SK-N-SH (cell line): ENCODE measurements at regions not wholly inside any gene's neighbourhood (a gene's known extent, or its start where the extent isn't known, plus 50 kb on each side); places are given as distances from the start of the nearest gene placed in this dataset.

Source experiments
- CTCF ChIA-PET: fragments of 300-600, 350-600 bp; formaldehyde crosslinking; extraction: SDS; loops from one replicate; lab custom pipeline; 2021; lab: Yijun Ruan, JAX
- POLR2A ChIA-PET: fragments of 350-600 bp; sonication (Branson Sonifier 250); formaldehyde crosslinking; extraction: SDS; loops from one replicate; lab custom pipeline; 2020; ENCODE audit warnings: antibody characterized with exemption, inconsistent platforms; lab: Yijun Ruan, JAX
- DNase-seq: peaks from one replicate; pipeline ENCODE4 v3.0.0; 2012
- H2AFZ ChIP-seq: fragments of 200-600 bp; sonication (generic); 2 replicates; pipeline ENCODE4 v1.8.1; 2016; ENCODE audit warnings: antibody characterized with exemption, mild to moderate bottlenecking, low read depth
- H3F3A ChIP-seq: fragments of 200-600 bp; sonication (generic); replicated peaks from 2 replicates; pipeline ENCODE3; 2016; ENCODE audit warnings: antibody characterized with exemption, mild to moderate bottlenecking; ENCODE audit not compliant: insufficient read depth
- H3K27ac ChIP-seq, 2 experiments: fragments of 200-500 bp in 1 of 2; fragments of 200-600 bp in 1 of 2; sonication (Bioruptor generic) in 1 of 2; sonication (generic), shearing (Covaris generic) in 1 of 2; 2 replicates each; pipeline versions ENCODE4 v1.5.1 to v1.6.1; 2014 to 2016; ENCODE audit warnings: low read depth in 2 of 2, inconsistent platforms in 1 of 2, low read length in 1 of 2, mild to moderate bottlenecking in 1 of 2, mixed read lengths in 1 of 2
- H3K27me3 ChIP-seq: fragments of 200-600 bp; sonication (generic), shearing (Covaris generic); 2 replicates; pipeline ENCODE4 v1.6.1; 2016; ENCODE audit warnings: mixed run types; ENCODE audit not compliant: insufficient read depth
- H3K36me3 ChIP-seq, 2 experiments: fragments of 200-500 bp in 1 of 2; fragments of 200-600 bp in 1 of 2; sonication (Bioruptor generic) in 1 of 2; sonication (generic) in 1 of 2; replicated peaks in 1 of 2; 2 replicates each; pipeline versions ENCODE3 to v1.5.1; 2014 to 2016; ENCODE audit warnings: low read length in 1 of 2, mild to moderate bottlenecking in 1 of 2; ENCODE audit not compliant: insufficient read depth in 2 of 2, control insufficient read depth in 1 of 2
- H3K4me1 ChIP-seq, 2 experiments: fragments of 200-500 bp in 1 of 2; fragments of 200-600 bp in 1 of 2; sonication (Bioruptor generic) in 1 of 2; sonication (generic), shearing (Covaris generic) in 1 of 2; 2 replicates each; pipeline versions ENCODE4 v1.5.1 to v1.6.1; 2014 to 2016; ENCODE audit warnings: low read depth in 1 of 2, low read length in 1 of 2, mixed run types in 1 of 2; ENCODE audit not compliant: insufficient read depth in 2 of 2, control insufficient read depth in 1 of 2
- H3K4me2 ChIP-seq: fragments of 200-600 bp; sonication (generic), shearing (Covaris generic); 2 replicates; pipeline ENCODE4 v1.6.1; 2017; ENCODE audit warnings: mixed run types
- H3K4me3 ChIP-seq, 2 experiments: fragments of 200-500 bp in 1 of 2; fragments of 200-600 bp in 1 of 2; sonication (Bioruptor generic) in 1 of 2; sonication (generic), shearing (Covaris generic) in 1 of 2; 2 replicates each; pipeline versions ENCODE4 v1.5.1 to v1.8.1; 2014 to 2016; ENCODE audit warnings: low read depth in 2 of 2, inconsistent platforms in 1 of 2, low read length in 1 of 2, mild to moderate bottlenecking in 1 of 2, mixed read lengths in 1 of 2, moderate library complexity in 1 of 2
- H3K79me2 ChIP-seq: fragments of 200-600 bp; sonication (generic); 2 replicates; pipeline ENCODE4 v1.8.1; 2017; ENCODE audit warnings: mild to moderate bottlenecking; ENCODE audit not compliant: insufficient read depth
- H3K9ac ChIP-seq: fragments of 200-600 bp; sonication (generic); 2 replicates; pipeline ENCODE4 v1.6.1; 2017; ENCODE audit warnings: mixed run types
- H3K9me2 ChIP-seq: fragments of 200-600 bp; sonication (generic); 2 replicates; pipeline ENCODE4 v1.6.1; 2017; ENCODE audit warnings: mixed run types
- H3K9me3 ChIP-seq: fragments of 200-600 bp; sonication (generic); 2 replicates; pipeline ENCODE4 v1.6.1; 2017; ENCODE audit warnings: mixed run types, mild to moderate bottlenecking, moderate library complexity
- H4K20me1 ChIP-seq: fragments of 200-600 bp; sonication (generic); 2 replicates; pipeline ENCODE4 v1.6.1; 2017; ENCODE audit warnings: mild to moderate bottlenecking, mixed run types; ENCODE audit not compliant: insufficient read depth
- CHD2 ChIP-seq: fragments of 150-350 bp; IDR thresholded peaks from 2 replicates; pipeline ENCODE4 v1.6.1; 2018; ENCODE audit warnings: low read length; ENCODE audit not compliant: partially characterized antibody
- EZH2phosphoT487 ChIP-seq: fragments of 200-600 bp; sonication (generic); IDR thresholded peaks from 2 replicates; pipeline ENCODE4 v1.6.1; 2017; ENCODE audit warnings: low read depth, mixed run types, mild to moderate bottlenecking, antibody characterized with exemption, moderate library complexity, borderline replicate concordance
- FOXM1 ChIP-seq: IDR thresholded peaks from 2 replicates; pipeline ENCODE4 v1.4.0; 2012; ENCODE audit warnings: low read depth, mild to moderate bottlenecking
- GABPA ChIP-seq: IDR thresholded peaks from 2 replicates; pipeline ENCODE4 v1.4.0; 2012; ENCODE audit warnings: low read depth, mild to moderate bottlenecking
- NFIC ChIP-seq: IDR thresholded peaks from 2 replicates; pipeline ENCODE4 v1.4.0; 2012; ENCODE audit warnings: borderline replicate concordance
- NRF1 ChIP-seq: IDR thresholded peaks from 2 replicates; pipeline ENCODE4 v1.6.1; 2012; ENCODE audit warnings: low read depth, mild to moderate bottlenecking, low read length
- PBX3 ChIP-seq: IDR thresholded peaks from 2 replicates; pipeline ENCODE4; 2012
- RCOR1 ChIP-seq: fragments of 150-350 bp; IDR thresholded peaks from 2 replicates; pipeline ENCODE4 v1.6.1; 2017; ENCODE audit warnings: antibody characterized with exemption, low read length
- REST ChIP-seq: IDR thresholded peaks from 2 replicates; pipeline ENCODE4 v1.6.1; 2012; ENCODE audit warnings: mild to moderate bottlenecking, low read depth, low read length, moderate library complexity
- RXRA ChIP-seq: IDR thresholded peaks from 2 replicates; pipeline ENCODE4 v1.4.0; 2012; ENCODE audit warnings: low read depth, mild to moderate bottlenecking, borderline replicate concordance
- SIN3A ChIP-seq: IDR thresholded peaks from 2 replicates; pipeline ENCODE4 v1.6.1; 2012; ENCODE audit warnings: low read depth, mild to moderate bottlenecking, low read length, moderate library complexity, borderline replicate concordance
- SMC3 ChIP-seq: IDR thresholded peaks from 2 replicates; pipeline ENCODE4 v1.6.1; 2012; ENCODE audit warnings: low read depth, low read length, improper control_type of control experiment
- TCF12 ChIP-seq: IDR thresholded peaks from 2 replicates; pipeline ENCODE4 v1.4.0; 2012
- YY1 ChIP-seq: IDR thresholded peaks from 2 replicates; pipeline ENCODE4 v1.4.0; 2012; ENCODE audit warnings: low read depth, mild to moderate bottlenecking
- ZBTB33 ChIP-seq: IDR thresholded peaks from 2 replicates; pipeline ENCODE4 v1.4.0; 2012; ENCODE audit warnings: low read depth, borderline replicate concordance
- WGBS: methylation state at CpG from one replicate; pipeline ENCODE4 v1.1.6; 2017; ENCODE audit warnings: low lambda C conversion rate; 5-methylcytosine and 5-hydroxymethylcytosine counted together

- POLR2A ChIA-PET = no interaction called here
- CTCF ChIA-PET = no interaction called here
- H3F3A ChIP-seq = no peaks in the 10 kb centered on the region
- no peaks in the 10 kb centered on the region for H3K36me3 ChIP-seq
- TF ChIP-seq SIN3A = no peak
- no peak for TF ChIP-seq NFIC
- TF ChIP-seq FOXM1 = no peak
- no peak for TF ChIP-seq YY1
- TF ChIP-seq GABPA = no peak
- TF ChIP-seq RXRA = no peak
- TF ChIP-seq TCF12 = no peak
- TF ChIP-seq SMC3 = no peak
- TF ChIP-seq NRF1 = no peak
- no peak for TF ChIP-seq CHD2
- no peak for TF ChIP-seq ZBTB33
- no peak for TF ChIP-seq RCOR1
- no peak for TF ChIP-seq EZH2phosphoT487
- no peak for TF ChIP-seq PBX3
- TF ChIP-seq REST = no peak
- H2AFZ ChIP-seq = no peak overlapping the region
- H3K27ac ChIP-seq = no peak overlapping the region
- H3K9me2 ChIP-seq = no peaks in the 10 kb centered on the region
- no peak overlapping the region for H3K4me2 ChIP-seq
- H3K27me3 ChIP-seq = no peaks in the 10 kb centered on the region
- 0% methylated on average over 1 of the region's 1 CpG for WGBS
- H3K9ac ChIP-seq = no peak overlapping the region
- DNase-seq = no peak
- H3K9me3 ChIP-seq = no peaks in the 10 kb centered on the region
- no peak overlapping the region for H3K4me3 ChIP-seq
- H3K4me1 ChIP-seq = no peaks in the 10 kb centered on the region
- no peaks in the 10 kb centered on the region for H3K79me2 ChIP-seq
- no peaks in the 10 kb centered on the region for H4K20me1 ChIP-seq
Measured at GRCh38 chr1:166616206-166616605, 223.1 kb upstream of the POGK start.
